OCI-LY7 (cell line): ENCODE measurements at regions not wholly inside any gene's neighbourhood (a gene's known extent, or its start where the extent isn't known, plus 50 kb on each side); places are given as distances from the start of the nearest gene placed in this dataset.

ENCODE experiments used
- BruUV-seq: library from RNA; stranded (reverse); fragments of 400-500 nt; replicated peaks from 2 replicates; lab custom pipeline; 2021; lab: Mats Ljungman, UMichigan
- CTCF ChIA-PET: fragments of 300-600 bp; sonication (Branson Sonifier 250); formaldehyde crosslinking; loops from one replicate; lab custom pipeline; 2022; ENCODE audit warnings: antibody characterized with exemption; ENCODE audit not compliant: unreplicated experiment; lab: Charles Lee
- POLR2A ChIA-PET: fragments of 300-600 bp; sonication (Branson Sonifier 250); formaldehyde crosslinking; loops from one replicate; lab custom pipeline; 2022; ENCODE audit warnings: antibody characterized with exemption; lab: Charles Lee
- DNase-seq: peaks from one replicate; pipeline ENCODE4 v3.0.0-alpha.2; 2015; ENCODE audit warnings: low spot score
- H2AFZ ChIP-seq: fragments of 200-600 bp; sonication (generic), shearing (Covaris generic); 2 replicates; pipeline ENCODE4 v1.6.1; 2014; ENCODE audit warnings: mild to moderate bottlenecking, antibody characterized with exemption, low read length, moderate library complexity
- H3K27ac ChIP-seq: fragments of 200-600 bp; sonication (generic); 2 replicates; pipeline ENCODE4 v1.5.1; 2014; ENCODE audit warnings: mixed run types, low read depth, mild to moderate bottlenecking, moderate library complexity, low read length, inconsistent platforms; ENCODE audit not compliant: poor library complexity, severe bottlenecking
- H3K36me3 ChIP-seq: fragments of 200-600 bp; sonication (generic); 2 replicates; pipeline ENCODE4 v1.6.1; 2014; ENCODE audit warnings: mild to moderate bottlenecking, antibody characterized with exemption, low read length, moderate library complexity, mixed read lengths; ENCODE audit not compliant: insufficient read depth
- H3K4me1 ChIP-seq: fragments of 200-600 bp; sonication (generic); 2 replicates; pipeline ENCODE4 v1.5.1; 2014; ENCODE audit warnings: mild to moderate bottlenecking, low read length; ENCODE audit not compliant: insufficient read depth, poor library complexity, severe bottlenecking
- H3K4me2 ChIP-seq: fragments of 200-600 bp; sonication (generic); 2 replicates; pipeline ENCODE4 v1.6.1; 2014; ENCODE audit warnings: mild to moderate bottlenecking, low read length
- H3K4me3 ChIP-seq: fragments of 200-600 bp; sonication (generic); 2 replicates; pipeline ENCODE4 v1.5.1; 2014; ENCODE audit warnings: mild to moderate bottlenecking, low read depth, low read length; ENCODE audit not compliant: poor library complexity, severe bottlenecking
- H3K79me2 ChIP-seq: fragments of 200-600 bp; sonication (generic); 2 replicates; pipeline ENCODE4 v1.6.1; 2016; ENCODE audit warnings: low read depth, mild to moderate bottlenecking, low read length, moderate library complexity, mixed read lengths; ENCODE audit not compliant: insufficient read depth
- H3K9me2 ChIP-seq: fragments of 200-600 bp; sonication (generic); 2 replicates; pipeline ENCODE4 v1.6.1; 2016; ENCODE audit warnings: mild to moderate bottlenecking, low read length, mixed read lengths; ENCODE audit not compliant: insufficient read depth
- H3K9me3 ChIP-seq: fragments of 200-600 bp; sonication (generic); 2 replicates; pipeline ENCODE4 v1.6.1; 2014; ENCODE audit warnings: mild to moderate bottlenecking, mixed run types, low read length, mixed read lengths
- H4K20me1 ChIP-seq: fragments of 200-600 bp; sonication (generic); 2 replicates; pipeline ENCODE4 v1.6.1; 2014; ENCODE audit warnings: mild to moderate bottlenecking, antibody characterized with exemption, low read length, moderate library complexity, mixed read lengths; ENCODE audit not compliant: insufficient read depth
- CTCF ChIP-seq: fragments of 200-600 bp; sonication (generic); conservative IDR thresholded peaks from 2 replicates; pipeline ENCODE4 v1.5.1; 2014; ENCODE audit warnings: mild to moderate bottlenecking, antibody characterized with exemption, low read length, moderate library complexity, mixed read lengths
- EZH2phosphoT487 ChIP-seq: fragments of 200-600 bp; sonication (generic); IDR thresholded peaks from 2 replicates; pipeline ENCODE4 v1.6.1; 2018; ENCODE audit warnings: low read depth, borderline replicate concordance, mild to moderate bottlenecking, mixed run types, antibody characterized with exemption, low read length, moderate library complexity, mixed read lengths
- intact Hi-C: fragments of 100-400 bp; cut with micrococcal nuclease; formaldehyde crosslinking; loops from one replicate; pipeline ENCODE4 v1.10.0; 2022; ENCODE audit not compliant: unreplicated experiment

- Histone ChIP-seq H3K36me3 (no peaks in the 10 kb centered on the region), H3K9me3 (no peaks in the 10 kb centered on the region), H4K20me1 (no peaks in the 10 kb centered on the region), H2AFZ (no peak overlapping the region), H3K4me3 (no peak overlapping the region), H3K4me1 (no peaks in the 10 kb centered on the region), H3K9me2 (no peaks in the 10 kb centered on the region), H3K4me2 (no peak overlapping the region), H3K79me2 (no peaks in the 10 kb centered on the region), H3K27ac (no peak overlapping the region)
- CTCF ChIA-PET: no interaction called here
- intact Hi-C loops: no loop called here
- POLR2A ChIA-PET: no interaction called here
- no TSS peak for BruUV-seq
- no peak for DNase-seq
- no peak for TF ChIP-seq EZH2phosphoT487
- TF ChIP-seq CTCF: no peak
These were observed 379.6 kb upstream of the PDZRN3 start for GRCh38 chr3:74004386-74004785.

GRCh38 chr3:74003734-74004133 is 379.0 kb upstream of the PDZRN3 start:
- CTCF ChIA-PET: no interaction called here
- H3K9me3 ChIP-seq: no peaks in the 10 kb centered on the region
- H4K20me1 ChIP-seq: no peaks in the 10 kb centered on the region
- H3K4me3 ChIP-seq: no peak overlapping the region
- POLR2A ChIA-PET: no interaction called here
- DNase-seq: no peak
- intact Hi-C loops: no loop called here
- H3K36me3 ChIP-seq: no peaks in the 10 kb centered on the region
- no peak overlapping the region for H3K4me2 ChIP-seq
- H2AFZ ChIP-seq: no peak overlapping the region
- no TSS peak for BruUV-seq
- TF ChIP-seq CTCF (no peak), EZH2phosphoT487 (no peak)
- H3K9me2 ChIP-seq: no peaks in the 10 kb centered on the region
- no peaks in the 10 kb centered on the region for H3K79me2 ChIP-seq
- no peak overlapping the region for H3K27ac ChIP-seq
- H3K4me1 ChIP-seq: no peaks in the 10 kb centered on the region

DNA sequence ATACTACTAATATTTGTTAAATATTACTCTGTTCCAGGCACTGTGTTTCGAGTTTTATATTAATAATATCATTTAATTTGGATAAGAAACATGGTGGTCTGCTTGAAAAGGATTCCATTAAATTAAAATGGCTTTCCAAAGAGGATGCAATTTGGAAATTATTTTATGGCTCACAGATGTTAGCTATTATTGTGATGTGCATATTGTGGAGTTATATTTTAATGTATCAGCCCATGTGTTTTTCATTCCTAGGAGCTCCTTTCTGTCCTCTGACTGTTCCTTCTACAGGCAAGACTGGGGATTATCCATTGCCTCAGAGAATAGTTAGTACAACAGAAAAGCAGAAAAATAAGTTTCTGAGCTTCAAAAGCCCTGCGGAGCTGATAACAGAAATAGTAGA is 376.7 kb upstream of the PDZRN3 start:
- POLR2A ChIA-PET: no interaction called here
- intact Hi-C loops: no loop called here
- Histone ChIP-seq H3K27ac (no peak overlapping the region), H3K4me2 (no peak overlapping the region), H3K4me3 (no peak overlapping the region), H3K4me1 (no peaks in the 10 kb centered on the region), H3K9me3 (no peaks in the 10 kb centered on the region), H4K20me1 (no peaks in the 10 kb centered on the region), H3K36me3 (no peaks in the 10 kb centered on the region), H2AFZ (no peak overlapping the region), H3K79me2 (no peaks in the 10 kb centered on the region), H3K9me2 (no peaks in the 10 kb centered on the region)
- CTCF ChIA-PET: no interaction called here
- BruUV-seq: no TSS peak
- no peak for DNase-seq
- TF ChIP-seq EZH2phosphoT487: no peak
- TF ChIP-seq CTCF: no peak
